Thyroid gland (tissue), 4 donors: ENCODE measurements at regions not wholly inside any gene's neighbourhood (a gene's known extent, or its start where the extent isn't known, plus 50 kb on each side); places are given as distances from the start of the nearest gene placed in this dataset.

ENCODE experiments used
- DNase-seq, 2 donors: peaks; one replicate each; pipeline ENCODE4 v3.0.0-alpha.2; 2019
- H3K27ac ChIP-seq, 3 donors: fragments of 200-600 bp; sonication (generic); 1 replicate in 2 of 3; 2 replicates in 1 of 3; pipeline ENCODE4 v1.5.1; 2016 to 2019; ENCODE audit warnings: mild to moderate bottlenecking in 1 of 3, moderate library complexity in 1 of 3
- H3K27me3 ChIP-seq: fragments of 200-600 bp; sonication (generic); one replicate; pipeline ENCODE4 v1.5.1; 2019
- H3K36me3 ChIP-seq, 2 donors: fragments of 200-600 bp; sonication (generic); one replicate each; pipeline ENCODE4 v1.5.1; 2016 to 2019
- H3K4me1 ChIP-seq, 2 donors: fragments of 200-600 bp; sonication (generic); one replicate each; pipeline ENCODE4 v1.5.1; 2017 to 2019
- H3K4me3 ChIP-seq, 3 donors: fragments of 200-600 bp; sonication (generic); replicated peaks in 1 of 3; 1 replicate in 2 of 3; 2 replicates in 1 of 3; pipeline ENCODE4 v1.5.1; 2016; ENCODE audit warnings: mild to moderate bottlenecking in 1 of 3
- H3K9me3 ChIP-seq: fragments of 200-600 bp; sonication (generic); one replicate; pipeline ENCODE4 v1.5.1; 2017
- CTCF ChIP-seq, 6 experiments: fragments of 200-600 bp in 3 of 6; fragments of 450-650 bp in 3 of 6; sonication (generic) in 3 of 6; IDR thresholded peaks; one replicate each; pipeline ENCODE4 v1.5.1; 2016 to 2019; ENCODE audit warnings: antibody characterized with exemption in 6 of 6, mild to moderate bottlenecking in 2 of 6, inconsistent platforms in 1 of 6, moderate library complexity in 1 of 6
- POLR2A ChIP-seq, 2 donors: fragments of 450-650 bp; IDR thresholded peaks; one replicate each; pipeline ENCODE4 v1.6.1; 2017; ENCODE audit warnings: antibody characterized with exemption in 2 of 2, mild to moderate bottlenecking in 2 of 2, moderate library complexity in 1 of 2
- WGBS, 2 donors: methylation state at CpG; one replicate each; pipeline ENCODE4 v1.1.5; 2017; 5-methylcytosine and 5-hydroxymethylcytosine counted together
- intact Hi-C: fragments of 100-400 bp; cut with DNase I; formaldehyde crosslinking; loops from one replicate; pipeline ENCODE4 v1.15.1; 2023

GRCh38 chr19:34852669-34853068 is 74.0 kb upstream of the ZNF30 start:
- Histone ChIP-seq H3K36me3 (no peaks in the 10 kb centered on the region), H3K4me1 (no peaks in the 10 kb centered on the region), H3K9me3 (no peaks in the 10 kb centered on the region), H3K27me3 (no peaks in the 10 kb centered on the region), H3K4me3 (no peak overlapping the region), H3K27ac (no peak overlapping the region)
- no peak for DNase-seq
- intact Hi-C loops, result no loop called here
- TF ChIP-seq POLR2A (IDR thresholded peaks at IDR 0.05), result no peak
- TF ChIP-seq CTCF (IDR thresholded peaks at IDR 0.05), result no peak
- 73 to 74% methylated on average over 5 of the region's 5 CpGs for WGBS, 2 donors

- no peaks in the 10 kb centered on the region for H3K9me3 ChIP-seq
- TF ChIP-seq POLR2A (IDR thresholded peaks at IDR 0.05) (no peak), CTCF (IDR thresholded peaks at IDR 0.05) (no peak)
- no peaks in the 10 kb centered on the region for H3K36me3 ChIP-seq
- DNase-seq, result no peak
- WGBS, 2 donors, result 76 to 83% methylated on average over 11 of the region's 11 CpGs
- no peak overlapping the region for H3K4me3 ChIP-seq
- H3K27me3 ChIP-seq, result no peaks in the 10 kb centered on the region
- no peaks in the 10 kb centered on the region for H3K4me1 ChIP-seq
- intact Hi-C loops, result no loop called here
- no peak overlapping the region for H3K27ac ChIP-seq
These were observed 75.4 kb upstream of the ZNF30 start for GRCh38 chr19:34851277-34851804.

- TF ChIP-seq POLR2A (IDR thresholded peaks at IDR 0.05) (no peak), CTCF (IDR thresholded peaks at IDR 0.05) (no peak)
- Histone ChIP-seq H3K9me3 (no peaks in the 10 kb centered on the region), H3K4me3 (no peak overlapping the region), H3K36me3 (no peaks in the 10 kb centered on the region), H3K27ac (no peak overlapping the region), H3K27me3 (no peaks in the 10 kb centered on the region), H3K4me1 (no peaks in the 10 kb centered on the region)
- 75 to 81% methylated on average over 6 of the region's 6 CpGs for WGBS, 2 donors
- no peak for DNase-seq
- intact Hi-C loops, result no loop called here
These were observed 74.4 kb upstream of the ZNF599 start for GRCh38 chr19:34847393-34847792.

GRCh38 chr19:34844277-34844676 is 71.3 kb upstream of the ZNF599 start:
- Histone ChIP-seq H3K27me3 (no peaks in the 10 kb centered on the region), H3K4me3 (no peak overlapping the region), H3K27ac (no peak overlapping the region), H3K36me3 (no peaks in the 10 kb centered on the region), H3K4me1 (no peaks in the 10 kb centered on the region), H3K9me3 (no peaks in the 10 kb centered on the region)
- intact Hi-C loops, result no loop called here
- no peak for DNase-seq
- WGBS, 2 donors, result 69 to 74% methylated on average over 4 of the region's 5 CpGs
- TF ChIP-seq POLR2A (IDR thresholded peaks at IDR 0.05) (no peak), CTCF (IDR thresholded peaks at IDR 0.05) (no peak)

GRCh38 chr19:34841780-34842179 is 68.8 kb upstream of the ZNF599 start:
- H3K4me3 ChIP-seq, result no peak overlapping the region
- no peak for TF ChIP-seq POLR2A (IDR thresholded peaks at IDR 0.05)
- no peak for TF ChIP-seq CTCF (IDR thresholded peaks at IDR 0.05)
- H3K9me3 ChIP-seq, result no peaks in the 10 kb centered on the region
- WGBS, 2 donors, result 72 to 94% methylated on average over 8 to 10 of the region's 10 CpGs
- no peak for DNase-seq
- intact Hi-C loops, result no loop called here
- H3K4me1 ChIP-seq, result no peaks in the 10 kb centered on the region
- H3K27me3 ChIP-seq, result no peaks in the 10 kb centered on the region
- H3K27ac ChIP-seq, result no peak overlapping the region
- H3K36me3 ChIP-seq, result no peaks in the 10 kb centered on the region
